GM12865 (cell line): ENCODE measurements at regions not wholly inside any gene's neighbourhood (a gene's known extent, or its start where the extent isn't known, plus 50 kb on each side); places are given as distances from the start of the nearest gene placed in this dataset.

Source experiments
- DNase-seq: peaks from one replicate; pipeline ENCODE4 v3.0.0; 2010; ENCODE audit warnings: low read depth
- H3K4me3 ChIP-seq: 2 replicates; pipeline ENCODE4 v1.5.1; 2011; ENCODE audit warnings: mild to moderate bottlenecking, low read depth, low read length, control low read depth
- CTCF ChIP-seq: IDR thresholded peaks from 2 replicates; pipeline ENCODE4 v1.5.1; 2011; ENCODE audit warnings: low read length, control low read depth, low read depth, inconsistent platforms; ENCODE audit not compliant: insufficient read depth; ENCODE audit errors: missing control alignments

- no peak for DNase-seq
- no peak overlapping the region for H3K4me3 ChIP-seq
- TF ChIP-seq CTCF = no peak
Observed at GRCh38 chr20:47949230-47949629, 163.9 kb upstream of the SULF2 start.

GRCh38 chr20:47944682-47945081 lies 159.4 kb upstream of the SULF2 start:
- TF ChIP-seq CTCF = no peak
- no peak for DNase-seq
- no peak overlapping the region for H3K4me3 ChIP-seq

- DNase-seq = no peak
- no peak overlapping the region for H3K4me3 ChIP-seq
- TF ChIP-seq CTCF = no peak
Observed at GRCh38 chr20:47941869-47942268, 156.6 kb upstream of the SULF2 start.

GRCh38 chr20:47940101-47940813 lies 155.0 kb upstream of the SULF2 start:
- DNase-seq = no peak
- H3K4me3 ChIP-seq = no peak overlapping the region
- no peak for TF ChIP-seq CTCF

GRCh38 chr20:47936612-47937011 lies 151.3 kb upstream of the SULF2 start:
- no peak overlapping the region for H3K4me3 ChIP-seq
- no peak for TF ChIP-seq CTCF
- no peak for DNase-seq

- no peak for TF ChIP-seq CTCF
- DNase-seq = no peak
- no peak overlapping the region for H3K4me3 ChIP-seq
Observed at GRCh38 chr20:47934761-47935160, 149.5 kb upstream of the SULF2 start.

GRCh38 chr20:47931443-47931842 lies 146.2 kb upstream of the SULF2 start:
- TF ChIP-seq CTCF = no peak
- H3K4me3 ChIP-seq = no peak overlapping the region
- DNase-seq = no peak
